ENCODE measurements at regions not wholly inside any gene's neighbourhood (a gene's known extent, or its start where the extent isn't known, plus 50 kb on each side); places are given as distances from the start of the nearest gene placed in this dataset.
"Not testable (repeated sequence)": the region's sequence is repeated elsewhere in the genome, so short reads cannot be mapped to it uniquely, and the experiment has no call there.

DNA sequence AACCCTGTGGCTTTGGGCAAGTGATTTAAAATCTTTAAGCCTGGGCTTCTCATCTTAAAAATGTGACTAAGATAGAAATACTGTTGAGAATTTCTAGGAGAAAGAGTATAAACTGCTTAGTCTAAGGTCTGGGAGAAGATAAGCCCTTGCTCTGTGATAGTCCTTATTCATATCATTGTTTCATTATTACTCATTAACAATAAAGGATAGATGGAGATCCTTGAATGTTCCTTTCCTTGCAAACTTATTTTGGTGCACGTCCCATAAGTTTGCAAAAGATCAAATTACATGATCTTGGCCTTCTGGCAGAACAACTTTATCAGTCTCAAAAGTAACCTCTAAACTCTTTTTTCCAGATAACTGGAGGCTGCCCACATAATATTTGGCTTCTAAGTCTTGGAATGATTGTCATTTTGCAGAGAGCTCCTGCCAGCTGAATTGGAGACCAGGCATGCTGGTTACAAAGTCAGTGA is 138.3 kb downstream of the FAM124B start:
- no peak for DNase-seq (ENCODE audit: low read depth in 1 of 2, low spot score in 1 of 2)

DNA sequence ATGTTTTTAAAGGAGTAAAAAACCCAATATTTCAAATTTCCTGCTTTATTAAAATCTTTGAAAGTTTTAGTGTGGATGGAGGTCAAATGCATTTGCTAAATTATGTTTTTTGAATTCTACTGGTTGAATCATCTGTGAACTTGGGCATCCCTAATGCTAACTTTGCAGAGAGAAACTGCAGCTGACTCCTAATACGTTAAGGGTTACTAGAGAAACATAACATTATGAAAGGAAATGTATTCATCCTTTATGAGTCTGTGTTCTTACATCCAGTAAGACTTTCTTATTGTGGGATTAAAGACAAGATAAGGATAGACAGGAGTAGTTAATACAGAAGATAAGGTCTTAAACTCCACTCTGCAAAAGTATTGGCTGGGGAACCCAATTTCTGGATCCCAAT is 140.6 kb downstream of the FAM124B start:
- no peak for DNase-seq (ENCODE audit: low read depth in 1 of 2, low spot score in 1 of 2)

DNA sequence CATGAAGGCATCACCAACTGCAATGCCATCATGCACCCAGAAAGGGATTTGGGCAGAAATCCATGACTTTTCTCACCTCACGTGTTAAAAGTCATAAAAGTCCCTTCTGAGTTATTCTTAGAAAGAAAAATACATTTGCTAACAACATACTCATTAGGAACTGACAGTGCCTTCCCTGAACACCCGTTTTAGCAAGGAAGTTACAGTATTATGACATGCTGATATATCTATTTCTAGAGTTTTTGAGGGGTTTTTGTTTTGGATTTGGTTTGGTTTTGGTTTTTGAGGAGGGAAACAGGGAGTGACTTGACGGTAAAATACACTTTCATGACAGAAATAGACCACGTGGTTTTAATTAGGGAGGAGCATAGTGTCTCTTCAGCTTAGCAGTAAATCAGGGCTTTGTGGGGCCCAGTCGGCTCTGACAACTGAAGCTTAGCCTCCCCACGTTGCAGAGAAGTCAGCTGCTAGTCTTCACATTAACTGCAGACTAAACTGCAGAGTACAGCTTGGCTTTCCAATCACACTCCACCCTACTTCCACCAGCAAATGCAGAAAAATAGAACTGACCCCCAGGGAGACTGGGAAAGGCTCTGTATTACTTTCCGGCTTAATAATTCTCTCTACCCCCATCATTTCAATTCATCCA is 141.4 kb downstream of the FAM124B start:
- no peak for DNase-seq (ENCODE audit: low read depth in 1 of 2, low spot score in 1 of 2)

GRCh38 chr2:224259831-224260230 is 142.1 kb downstream of the FAM124B start:
- no peak for DNase-seq (ENCODE audit: low read depth in 1 of 2, low spot score in 1 of 2)

DNA sequence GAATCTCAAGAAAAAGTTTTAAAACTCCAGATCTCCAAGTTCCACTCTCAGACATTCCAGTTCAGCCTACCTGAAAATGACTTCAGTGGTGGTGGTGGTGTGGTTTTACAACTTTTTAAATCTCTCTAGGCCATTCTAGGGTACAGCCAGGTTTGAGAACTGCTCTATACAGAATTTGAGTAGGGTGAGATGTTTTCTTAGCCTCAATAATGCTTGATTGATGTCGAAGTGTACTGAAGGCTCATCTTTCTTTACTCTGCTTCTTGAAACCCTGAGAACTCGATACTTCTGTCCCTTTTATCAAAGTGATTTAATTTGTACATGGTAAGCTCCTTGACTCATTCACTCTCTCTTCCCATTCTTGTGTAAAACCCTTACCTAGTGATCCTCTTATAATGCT is 143.8 kb downstream of the FAM124B start:
- DNase-seq (ENCODE audit: low read depth in 1 of 2, low spot score in 1 of 2), result no peak

GRCh38 chr2:224257156-224257555 is 144.8 kb downstream of the FAM124B start:
- DNase-seq (ENCODE audit: low read depth in 1 of 2, low spot score in 1 of 2), result no peak

- no peak for DNase-seq (ENCODE audit: low read depth in 1 of 2, low spot score in 1 of 2)
Measured at GRCh38 chr2:224253464-224253863, 148.4 kb downstream of the FAM124B start.

DNA sequence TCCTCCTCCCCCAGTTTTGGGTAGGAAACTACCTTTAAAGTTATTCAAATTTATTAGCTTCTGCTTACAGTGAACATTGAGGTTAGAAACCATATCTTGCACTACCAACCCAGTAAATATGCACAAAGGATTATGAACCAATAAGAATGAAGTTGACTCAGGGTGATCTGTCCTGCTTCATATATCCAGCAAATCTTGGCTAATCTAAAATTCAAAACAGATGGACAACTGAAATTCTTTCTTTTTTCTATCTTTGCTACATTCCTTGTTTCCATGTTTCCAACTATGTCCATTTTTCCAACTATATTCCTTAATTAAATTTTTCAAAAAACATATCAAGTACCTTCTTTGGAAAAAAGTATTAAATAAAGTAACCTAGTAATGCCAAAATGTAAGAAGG is 149.3 kb downstream of the FAM124B start:
- no peak for DNase-seq (ENCODE audit: low read depth in 1 of 2, low spot score in 1 of 2)

DNA sequence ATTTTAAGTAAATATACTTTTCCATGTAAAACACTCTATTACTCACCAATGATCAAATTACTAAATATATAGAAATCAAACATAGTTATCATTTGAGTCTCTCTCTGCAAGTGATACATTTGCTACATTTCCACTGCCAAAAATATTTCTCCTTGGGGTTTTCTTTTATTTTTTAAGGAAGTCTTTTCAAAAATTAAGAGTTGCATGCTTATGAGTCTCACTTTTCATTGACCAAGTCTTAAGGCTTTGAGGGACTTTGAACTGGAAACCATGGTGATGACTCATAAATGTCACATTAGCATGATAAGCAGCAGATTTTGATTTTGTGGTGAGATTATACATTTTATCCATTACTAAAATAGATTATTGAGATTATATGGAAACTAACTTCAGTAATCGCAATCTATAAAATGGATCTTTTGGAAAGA is 152.9 kb downstream of the FAM124B start:
- no peak for DNase-seq (ENCODE audit: low read depth in 1 of 2, low spot score in 1 of 2)

DNA sequence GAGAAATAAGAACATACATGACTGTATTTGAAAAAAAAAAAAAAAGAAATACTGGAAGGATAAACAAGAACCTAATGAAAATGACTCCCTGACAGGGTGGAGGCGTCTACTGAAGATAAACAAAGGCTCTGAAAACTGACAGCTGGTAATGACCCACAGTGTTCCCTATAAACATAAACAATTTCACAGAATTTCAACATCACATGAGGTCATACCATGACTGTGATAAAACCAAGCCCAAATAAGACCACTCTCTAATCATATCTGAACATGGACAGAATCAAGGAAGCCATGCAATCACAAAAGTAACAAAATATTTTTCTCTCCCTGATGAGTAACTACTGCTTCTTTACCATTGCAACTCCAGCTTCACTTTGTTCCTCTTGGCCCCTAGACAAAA is 159.3 kb downstream of the FAM124B start:
- no peak for DNase-seq (ENCODE audit: low read depth in 1 of 2, low spot score in 1 of 2)

DNA sequence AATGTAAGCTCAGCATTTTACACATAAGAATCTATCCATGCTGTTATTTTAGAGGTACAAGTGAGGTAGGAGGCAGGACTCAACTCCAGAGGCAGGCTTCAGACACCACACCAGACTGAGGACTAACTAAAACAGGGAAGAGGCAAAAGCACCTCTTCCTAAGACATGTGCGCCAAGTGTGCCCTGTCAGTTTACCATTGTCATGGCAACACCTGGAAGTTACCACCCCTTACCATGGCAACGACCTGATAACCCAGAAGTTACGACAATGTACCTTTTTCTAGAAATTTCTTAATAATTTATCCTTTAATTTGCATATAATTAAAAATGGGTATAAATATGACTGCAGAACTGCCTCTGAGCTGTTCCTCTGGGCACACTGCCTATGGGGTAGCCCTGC is 160.1 kb downstream of the FAM124B start:
- no peak for DNase-seq (ENCODE audit: low read depth in 1 of 2, low spot score in 1 of 2)

- no peak for DNase-seq (ENCODE audit: low read depth in 1 of 2, low spot score in 1 of 2)
Measured at GRCh38 chr2:224241001-224241400, 160.9 kb downstream of the FAM124B start.

DNA sequence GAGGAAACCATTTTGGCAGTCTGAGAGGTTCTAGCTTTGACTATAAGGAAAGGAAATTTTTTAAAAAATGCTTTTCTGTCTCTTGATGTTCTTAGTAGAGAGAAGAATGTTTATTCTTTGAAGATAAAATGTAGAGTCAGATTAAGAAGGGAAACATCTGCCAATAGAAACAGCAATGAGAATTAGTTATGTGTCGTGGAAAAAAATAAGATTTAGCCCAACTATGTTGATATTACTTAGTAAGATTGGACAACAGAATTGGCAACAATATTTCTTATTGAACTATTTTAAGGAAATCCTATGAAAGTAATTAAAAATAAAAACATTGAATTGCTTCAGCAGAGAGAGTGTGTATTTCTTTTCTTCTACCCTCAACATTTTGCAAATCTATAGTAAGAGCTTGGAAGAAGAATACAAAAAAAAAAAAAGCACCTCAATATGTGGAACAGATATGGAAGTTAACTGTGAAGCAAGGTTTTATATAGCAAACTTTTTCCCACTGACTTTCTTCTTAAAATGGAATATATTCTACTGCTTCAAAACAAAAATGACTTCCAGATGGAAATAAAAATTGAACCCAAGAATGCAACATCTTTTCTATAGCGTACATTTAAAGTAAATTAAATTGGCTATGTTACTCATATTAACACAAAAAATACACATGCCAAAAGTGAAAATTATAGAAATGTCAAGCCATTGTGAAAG is 177.9 kb downstream of the FAM124B start:
- no peak for DNase-seq (ENCODE audit: low read depth in 1 of 2, low spot score in 1 of 2)

DNA sequence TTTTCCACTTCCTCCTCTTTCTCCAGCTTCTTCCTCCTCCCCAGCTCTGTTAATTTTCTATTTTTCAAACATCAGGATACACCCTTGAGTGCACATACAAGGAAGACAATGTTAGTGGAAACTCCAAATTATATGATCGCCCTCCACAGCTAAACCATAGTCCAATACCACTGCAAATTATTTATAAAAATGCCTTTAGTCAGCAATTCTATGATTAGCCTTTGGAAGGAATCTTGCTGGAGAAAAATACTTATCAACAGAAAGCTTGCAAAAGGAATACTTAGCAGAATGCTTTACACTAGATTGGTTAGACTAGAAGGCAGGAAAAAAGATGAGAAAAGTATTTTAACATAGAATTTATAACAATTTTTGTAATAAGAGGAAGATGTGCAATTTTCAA is 178.9 kb downstream of the FAM124B start:
- no peak for DNase-seq (ENCODE audit: low read depth in 1 of 2, low spot score in 1 of 2)

- no peak for DNase-seq (ENCODE audit: low read depth in 1 of 2, low spot score in 1 of 2)
Measured at GRCh38 chr2:224222291-224222690, 179.6 kb downstream of the FAM124B start.

GRCh38 chr2:224221455-224221913 is 180.4 kb downstream of the FAM124B start:
- no peak for DNase-seq (ENCODE audit: low read depth in 1 of 2, low spot score in 1 of 2)

- DNase-seq (ENCODE audit: low read depth in 1 of 2, low spot score in 1 of 2), result no peak
Measured at GRCh38 chr2:224220586-224221255, 181.2 kb downstream of the FAM124B start.

GRCh38 chr2:224219781-224220180 is 180.7 kb upstream of the SERPINE2 start:
- DNase-seq (ENCODE audit: low read depth in 1 of 2, low spot score in 1 of 2), result no peak

- no peak for DNase-seq (ENCODE audit: low read depth in 1 of 2, low spot score in 1 of 2)
Measured at GRCh38 chr2:224217962-224218347, 178.9 kb upstream of the SERPINE2 start.

GRCh38 chr2:224217233-224217961 is 178.3 kb upstream of the SERPINE2 start:
- DNase-seq (ENCODE audit: low read depth in 1 of 2, low spot score in 1 of 2), result no peak

DNA sequence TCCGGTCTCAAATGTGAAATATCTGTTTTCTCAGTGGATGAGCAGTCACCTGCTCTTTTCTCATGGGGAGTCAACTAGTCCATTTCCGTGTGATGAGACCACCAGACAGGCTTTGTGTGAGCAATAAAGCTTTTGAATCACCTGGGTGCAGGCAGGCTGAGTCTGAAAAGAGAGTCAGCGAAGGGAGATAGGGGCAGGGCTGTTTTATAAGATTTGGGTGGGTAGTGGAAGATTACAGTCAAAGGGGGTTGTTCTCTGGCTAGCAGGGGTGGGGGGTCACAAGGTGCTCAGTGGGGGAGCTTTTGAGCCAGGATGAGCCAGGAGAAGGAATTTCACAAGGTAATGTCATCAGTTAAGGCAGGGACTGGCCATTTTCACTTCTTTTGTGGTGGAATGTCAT is 176.5 kb upstream of the SERPINE2 start:
- DNase-seq (ENCODE audit: low read depth in 1 of 2, low spot score in 1 of 2), result not testable (repeated sequence)

DNA sequence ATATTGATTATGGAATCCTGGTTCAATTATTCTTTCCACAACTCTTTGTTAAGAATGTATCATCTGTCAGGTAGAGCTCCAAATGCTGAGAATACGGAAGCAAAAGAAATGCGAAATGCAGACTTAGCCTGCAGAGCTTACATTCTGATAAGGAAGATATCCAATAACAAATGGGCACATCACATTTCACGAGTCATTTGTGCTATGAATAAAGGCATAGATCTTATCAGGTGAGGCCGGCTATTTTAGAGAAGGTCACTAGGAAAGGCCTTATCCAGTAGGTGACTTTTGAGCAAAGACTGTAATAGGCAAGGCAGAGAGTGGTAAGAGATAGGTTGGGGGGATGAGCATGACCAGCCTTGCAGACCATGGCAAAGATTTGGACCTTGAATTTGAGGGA is 174.3 kb upstream of the SERPINE2 start:
- no peak for DNase-seq (ENCODE audit: low read depth in 1 of 2, low spot score in 1 of 2)

Measured in activated CD4-positive, alpha-beta T cell treated with anti-CD3 and anti-CD28 coated beads, Interleukin-2, amount 50 U/mL, for 24 hours (primary cell).